Kidney epithelial cell (primary cell): ENCODE measurements at regions not wholly inside any gene's neighbourhood (a gene's known extent, or its start where the extent isn't known, plus 50 kb on each side); places are given as distances from the start of the nearest gene placed in this dataset.

Experiments
- DNase-seq: peaks from one replicate; pipeline ENCODE4 v3.0.0-alpha.2; 2010; ENCODE audit warnings: low read depth
- H3K27me3 ChIP-seq: 2 replicates; pipeline ENCODE4 v1.6.0; 2011; ENCODE audit warnings: low read length; ENCODE audit not compliant: control insufficient read depth, insufficient read depth
- H3K36me3 ChIP-seq: 2 replicates; pipeline ENCODE4 v1.5.1; 2011; ENCODE audit warnings: low read length; ENCODE audit not compliant: control insufficient read depth, insufficient read depth
- H3K4me3 ChIP-seq: 2 replicates; pipeline ENCODE4 v1.5.1; 2011; ENCODE audit warnings: low read depth, mild to moderate bottlenecking, control low read depth, low read length
- TF ChIP-seq, protein P1 (sequence below): IDR thresholded peaks from 2 replicates; pipeline ENCODE4 v1.5.1; 2011; ENCODE audit warnings: mild to moderate bottlenecking, moderate library complexity, low read length, control low read depth, inconsistent platforms; ENCODE audit not compliant: insufficient read depth, poor library complexity, severe bottlenecking

GRCh38 chr17:34699181-34699580, 119.8 kb downstream of the TMEM132E start:
- Histone ChIP-seq H3K4me3 (no peak overlapping the region), H3K27me3 (no peaks in the 10 kb centered on the region), H3K36me3 (no peaks in the 10 kb centered on the region)
- TF ChIP-seq, protein P1, sequence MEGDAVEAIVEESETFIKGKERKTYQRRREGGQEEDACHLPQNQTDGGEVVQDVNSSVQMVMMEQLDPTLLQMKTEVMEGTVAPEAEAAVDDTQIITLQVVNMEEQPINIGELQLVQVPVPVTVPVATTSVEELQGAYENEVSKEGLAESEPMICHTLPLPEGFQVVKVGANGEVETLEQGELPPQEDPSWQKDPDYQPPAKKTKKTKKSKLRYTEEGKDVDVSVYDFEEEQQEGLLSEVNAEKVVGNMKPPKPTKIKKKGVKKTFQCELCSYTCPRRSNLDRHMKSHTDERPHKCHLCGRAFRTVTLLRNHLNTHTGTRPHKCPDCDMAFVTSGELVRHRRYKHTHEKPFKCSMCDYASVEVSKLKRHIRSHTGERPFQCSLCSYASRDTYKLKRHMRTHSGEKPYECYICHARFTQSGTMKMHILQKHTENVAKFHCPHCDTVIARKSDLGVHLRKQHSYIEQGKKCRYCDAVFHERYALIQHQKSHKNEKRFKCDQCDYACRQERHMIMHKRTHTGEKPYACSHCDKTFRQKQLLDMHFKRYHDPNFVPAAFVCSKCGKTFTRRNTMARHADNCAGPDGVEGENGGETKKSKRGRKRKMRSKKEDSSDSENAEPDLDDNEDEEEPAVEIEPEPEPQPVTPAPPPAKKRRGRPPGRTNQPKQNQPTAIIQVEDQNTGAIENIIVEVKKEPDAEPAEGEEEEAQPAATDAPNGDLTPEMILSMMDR: no peak
- no peak for DNase-seq

- no peak for DNase-seq
- H3K27me3 ChIP-seq: no peaks in the 10 kb centered on the region
- no peak overlapping the region for H3K4me3 ChIP-seq
- H3K36me3 ChIP-seq: no peaks in the 10 kb centered on the region
- TF ChIP-seq, protein P1: no peak
Observed at GRCh38 chr17:34692920-34693319, 113.5 kb downstream of the TMEM132E start.
